WI38 (cell line): ENCODE measurements at regions not wholly inside any gene's neighbourhood (a gene's known extent, or its start where the extent isn't known, plus 50 kb on each side); places are given as distances from the start of the nearest gene placed in this dataset.

Experiments used
- H3K4me3 ChIP-seq: 2 replicates; pipeline ENCODE4 v1.5.1; 2011; ENCODE audit warnings: low read depth, mild to moderate bottlenecking, control low read depth, low read length
- CTCF ChIP-seq: IDR thresholded peaks from 2 replicates; pipeline ENCODE4 v1.5.1; 2012; ENCODE audit warnings: low read depth, mild to moderate bottlenecking, control low read depth, low read length

- TF ChIP-seq CTCF = no peak
- no peak overlapping the region for H3K4me3 ChIP-seq
These were observed 375.2 kb downstream of the ARL4A start for GRCh38 chr7:13062631-13063030.

DNA sequence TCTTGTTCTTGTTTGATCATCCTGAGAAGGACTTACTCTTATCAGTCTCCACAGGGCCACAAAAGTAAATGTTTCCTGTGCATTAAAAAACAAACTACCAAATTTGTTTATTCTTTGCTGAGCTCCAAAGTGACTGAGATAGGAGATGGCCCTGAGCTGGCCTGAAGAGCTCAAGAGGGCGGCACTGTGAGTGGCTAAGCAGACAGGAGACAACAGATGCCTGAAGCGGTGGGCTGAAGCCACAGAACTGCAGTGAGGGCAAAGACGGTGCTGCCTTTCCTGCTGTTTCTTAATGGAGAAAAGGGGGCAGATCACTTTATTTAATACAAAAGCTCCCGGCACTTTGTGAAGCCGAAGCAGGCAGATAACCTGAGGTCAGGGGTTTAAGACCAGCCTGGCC lies 379.6 kb downstream of the ARL4A start:
- H3K4me3 ChIP-seq = no peak overlapping the region
- no peak for TF ChIP-seq CTCF

DNA sequence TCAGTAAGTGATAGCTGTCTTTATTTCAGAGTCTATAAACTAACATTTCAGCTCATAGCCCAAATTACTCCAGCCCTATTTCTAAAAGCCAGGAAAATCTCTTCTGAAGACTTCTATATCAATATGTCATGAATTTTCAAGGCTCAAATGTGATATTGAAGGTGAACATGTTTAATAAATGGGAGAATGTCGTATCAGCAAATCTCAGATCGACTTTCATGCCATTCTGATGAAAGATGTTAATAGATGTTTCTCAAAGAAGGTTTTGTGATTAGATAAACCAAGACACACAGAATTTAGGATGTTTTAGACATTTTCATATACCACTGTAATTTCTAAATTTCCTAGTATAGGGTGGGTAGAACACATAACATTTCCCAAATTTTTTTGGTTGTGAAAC lies 380.6 kb downstream of the ARL4A start:
- no peak for TF ChIP-seq CTCF
- H3K4me3 ChIP-seq = no peak overlapping the region

DNA sequence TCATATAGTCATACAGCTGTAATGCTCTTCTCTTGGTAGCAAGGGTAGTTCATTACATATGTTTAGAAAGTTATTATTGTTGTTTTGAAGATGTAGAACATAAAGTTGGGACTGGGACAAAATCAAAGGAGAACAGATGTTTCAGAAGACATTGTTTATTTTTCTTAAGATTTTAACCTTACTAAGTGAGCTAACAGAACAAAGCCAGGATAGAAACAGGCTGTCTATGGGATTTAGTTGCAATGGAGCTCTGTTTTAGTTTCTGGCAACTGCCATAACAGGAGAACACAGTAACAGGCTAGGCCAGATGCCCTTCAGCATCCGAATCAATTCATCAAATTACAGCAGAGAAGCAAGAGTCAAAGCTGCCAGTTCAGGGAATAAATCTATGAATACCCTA lies 382.4 kb downstream of the ARL4A start:
- no peak for TF ChIP-seq CTCF
- H3K4me3 ChIP-seq = no peak overlapping the region

DNA sequence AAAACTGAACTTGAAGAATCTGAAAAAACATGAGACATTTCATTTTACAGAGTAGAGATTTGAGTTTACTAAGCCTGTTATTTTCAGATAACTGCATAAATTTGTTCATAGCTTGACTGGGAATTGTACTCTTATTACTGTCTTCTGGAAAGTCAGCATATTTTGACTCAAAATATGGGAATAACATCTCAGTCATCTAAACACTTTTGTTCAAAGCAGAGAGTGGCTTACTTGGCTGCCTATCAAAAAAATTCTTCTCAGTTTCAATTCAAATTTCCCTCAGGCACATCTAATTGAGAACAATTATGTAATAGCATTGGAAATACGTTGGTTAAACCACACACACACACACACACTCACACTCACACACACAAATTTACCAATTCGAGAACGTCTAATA lies 384.6 kb downstream of the ARL4A start:
- no peak overlapping the region for H3K4me3 ChIP-seq
- no peak for TF ChIP-seq CTCF

- no peak for TF ChIP-seq CTCF
- no peak overlapping the region for H3K4me3 ChIP-seq
These were observed 390.0 kb downstream of the ARL4A start for GRCh38 chr7:13077466-13077865.

GRCh38 chr7:13078105-13078504 lies 390.7 kb downstream of the ARL4A start:
- no peak overlapping the region for H3K4me3 ChIP-seq
- TF ChIP-seq CTCF = no peak
